K562 (cell line): ENCODE measurements at regions not wholly inside any gene's neighbourhood (a gene's known extent, or its start where the extent isn't known, plus 50 kb on each side); places are given as distances from the start of the nearest gene placed in this dataset.

ENCODE experiments used
- ATAC-seq: fragments of 200-7000 bp; cut with Tn5 transposase; 3 replicates; pipeline ENCODE4 v1.9.1; 2020; ENCODE audit warnings: moderate library complexity
- BruUV-seq: library from RNA; stranded (reverse); fragments of 400-500 nt; replicated peaks from 2 replicates; lab custom pipeline; 2021; lab: Mats Ljungman, UMichigan
- CTCF ChIA-PET: fragments of 300-600 bp; formaldehyde crosslinking; extraction: SDS; loops from one replicate; lab custom pipeline; 2021; ENCODE audit warnings: low intra/inter-chr PET ratio; lab: Yijun Ruan, JAX
- POLR2A ChIA-PET: fragments of 300-600, 350-650 bp; sonication (Branson Sonifier 250); formaldehyde crosslinking; extraction: SDS; loops from one replicate; lab custom pipeline; 2021; ENCODE audit warnings: antibody characterized with exemption, inconsistent platforms; lab: Yijun Ruan, JAX
- DNase-seq, 4 experiments: peaks; one replicate each; pipeline versions ENCODE4 v3.0.0 to v3.0.0-alpha.2; 2011 to 2018; ENCODE audit warnings: low spot score in 3 of 4, mixed read lengths in 3 of 4; ENCODE audit errors: extremely low read depth in 1 of 4
- FAIRE-seq: peaks from 2 replicates; lab custom pipeline; 2011; peaks lifted over from hg19 to GRCh38; lab: Jason Lieb, UNC
- H2AFZ ChIP-seq: 2 replicates; pipeline ENCODE4 v1.6.0; 2011; ENCODE audit warnings: low read depth, low read length, control low read depth, inconsistent platforms
- H3K27ac ChIP-seq: fragments of 200-600 bp; 3 replicates; pipeline ENCODE4 v1.8.0; 2011; ENCODE audit warnings: low read depth, mild to moderate bottlenecking, control low read depth, inconsistent platforms, low read length, moderate library complexity, mixed read lengths; ENCODE audit errors: extremely low read depth
- H3K27me3 ChIP-seq, 2 experiments: fragments of 300-600 bp in 1 of 2; 2 replicates in 1 of 2; 3 replicates in 1 of 2; pipeline versions ENCODE4 v1.6.0 to v1.8.0; 2011; ENCODE audit warnings: inconsistent platforms in 2 of 2, low read length in 2 of 2, mild to moderate bottlenecking in 1 of 2, mixed read lengths in 1 of 2, moderate library complexity in 1 of 2; ENCODE audit not compliant: control insufficient read depth in 2 of 2, insufficient read depth in 2 of 2
- H3K36me3 ChIP-seq: fragments of 300-600 bp; 3 replicates; pipeline ENCODE4 v1.8.0; 2011; ENCODE audit warnings: mild to moderate bottlenecking, low read length, inconsistent platforms; ENCODE audit not compliant: control insufficient read depth, insufficient read depth
- H3K4me1 ChIP-seq, 2 experiments: fragments of 200-600 bp in 1 of 2; replicated peaks in 1 of 2; 2 replicates in 1 of 2; 3 replicates in 1 of 2; pipeline versions ENCODE4 v1.5.1 to v1.8.0; 2011; ENCODE audit warnings: inconsistent platforms in 2 of 2, low read length in 2 of 2, mild to moderate bottlenecking in 1 of 2, mixed read lengths in 1 of 2, moderate library complexity in 1 of 2; ENCODE audit not compliant: control insufficient read depth in 2 of 2, insufficient read depth in 2 of 2
- H3K4me2 ChIP-seq: 2 replicates; pipeline ENCODE4 v1.6.1; 2011; ENCODE audit warnings: low read length, control low read depth, inconsistent platforms, mixed read lengths; ENCODE audit not compliant: insufficient read depth
- H3K4me3 ChIP-seq: fragments of 200-600 bp; sonication (generic), shearing (Covaris generic); 2 replicates; pipeline ENCODE4 v1.5.1; 2016; ENCODE audit warnings: control low read depth, inconsistent platforms
- H3K79me2 ChIP-seq: fragments of 200-600 bp; 3 replicates; pipeline ENCODE4 v1.8.0; 2011; ENCODE audit warnings: low read length, inconsistent platforms; ENCODE audit not compliant: control insufficient read depth, insufficient read depth
- H3K9ac ChIP-seq, 2 experiments: 2 replicates each; pipeline versions ENCODE4 v1.6.0 to v1.6.1; 2011; ENCODE audit warnings: low read depth in 2 of 2, low read length in 2 of 2, control low read depth in 1 of 2, inconsistent platforms in 1 of 2, mild to moderate bottlenecking in 1 of 2, mixed read lengths in 1 of 2; ENCODE audit not compliant: insufficient read depth in 1 of 2
- H3K9me1 ChIP-seq: one replicate; pipeline ENCODE4 v1.6.0; 2011; ENCODE audit warnings: inconsistent platforms, mild to moderate bottlenecking, low read length, moderate library complexity; ENCODE audit not compliant: control insufficient read depth, insufficient read depth
- H3K9me3 ChIP-seq: replicated peaks from 2 replicates; pipeline ENCODE4 v1.5.1; 2011; ENCODE audit warnings: low read depth, low read length, inconsistent platforms; ENCODE audit not compliant: control insufficient read depth, insufficient read depth
- H4K20me1 ChIP-seq: replicated peaks from 2 replicates; pipeline ENCODE4 v1.6.1; 2011; ENCODE audit warnings: low read length, inconsistent platforms, mixed read lengths; ENCODE audit not compliant: control insufficient read depth, insufficient read depth
- CBX3 ChIP-seq, 2 experiments: IDR thresholded peaks; 1 replicate in 1 of 2; 2 replicates in 1 of 2; pipeline ENCODE4 v1.6.1; 2012; ENCODE audit warnings: inconsistent platforms in 2 of 2, low read length in 2 of 2, borderline replicate concordance in 1 of 2, control low read depth in 1 of 2
- ETV6 ChIP-seq, 3 experiments: fragments of 150-350 bp in 1 of 3; sonication (generic) in 1 of 3; formaldehyde crosslinking in 1 of 3; IDR thresholded peaks; 2 replicates each; pipeline versions ENCODE4 v1.6.1 to v1.8.0; 2014 to 2022; ENCODE audit warnings: borderline replicate concordance in 2 of 3, low read depth in 2 of 3, antibody characterized with exemption in 1 of 3, low read length in 1 of 3, mild to moderate bottlenecking in 1 of 3, missing genetic modification reagents in 1 of 3
- HDAC6 ChIP-seq: IDR thresholded peaks from 2 replicates; pipeline ENCODE4 v1.6.1; 2012; ENCODE audit warnings: low read depth, mild to moderate bottlenecking, control low read depth, inconsistent platforms, low read length, moderate library complexity
- KLF13 ChIP-seq: fragments of 450-650 bp; IDR thresholded peaks from 2 replicates; pipeline ENCODE4 v1.6.1; 2016; ENCODE audit warnings: missing genetic modification characterization, low read depth, mild to moderate bottlenecking, missing compliant biosample characterization, moderate library complexity, borderline replicate concordance
- MCM2 ChIP-seq: fragments of 450-650 bp; IDR thresholded peaks from 2 replicates; pipeline ENCODE4 v1.6.1; 2017; ENCODE audit warnings: low read depth, mild to moderate bottlenecking
- POLR3A ChIP-seq: IDR thresholded peaks from 2 replicates; pipeline ENCODE4 v1.6.1; 2011; ENCODE audit warnings: borderline replicate concordance, mild to moderate bottlenecking, moderate library complexity; ENCODE audit not compliant: insufficient read length, insufficient read depth; ENCODE audit errors: extremely low read depth
- POU5F1 ChIP-seq: fragments of 150-350 bp; IDR thresholded peaks from 2 replicates; pipeline ENCODE4 v1.6.1; 2014; ENCODE audit warnings: borderline replicate concordance, low read length, low read depth, mild to moderate bottlenecking; ENCODE audit not compliant: partially characterized antibody
- PRMT5 ChIP-seq: sonication (generic); formaldehyde crosslinking; IDR thresholded peaks from 2 replicates; pipeline ENCODE4 v1.5.0; 2020; ENCODE audit warnings: missing genetic modification reagents
- ZBTB7A ChIP-seq: IDR thresholded peaks from 2 replicates; pipeline ENCODE4 v1.6.1; 2011; ENCODE audit warnings: low read depth, mild to moderate bottlenecking, low read length, moderate library complexity, borderline replicate concordance; ENCODE audit not compliant: control insufficient read depth
- ZNF57 ChIP-seq: fragments of 450-650 bp; formaldehyde crosslinking; IDR thresholded peaks from 2 replicates; pipeline ENCODE4 v1.4.0; 2020; ENCODE audit warnings: mild to moderate bottlenecking, moderate library complexity
- WGBS: fragments of 100-300 bp; shearing (Covaris generic); methylation state at CpG from one replicate; pipeline ENCODE4 v1.1.6; 2016; ENCODE audit warnings: low coverage, mixed read lengths; ENCODE audit not compliant: insufficient coverage; ENCODE audit errors: missing lambda C conversion rate; 5-methylcytosine and 5-hydroxymethylcytosine counted together
- in situ Hi-C: fragments of 300-500 bp; cut with MboI; formaldehyde crosslinking; loops from 4 replicates; pipeline ENCODE4 v1.15.0; 2018; ENCODE audit warnings: inconsistent platforms, mixed read lengths
- intact Hi-C: fragments of 100-400 bp; cut with micrococcal nuclease; formaldehyde crosslinking; loops from 2 replicates; pipeline ENCODE4 v1.14.2; 2022
- TF ChIP-seq, protein P1 (sequence below): fragments of 250-450 bp; sonication (Bioruptor Pico); IDR thresholded peaks from 2 replicates; pipeline ENCODE4 v1.4.0; 2020; ENCODE audit warnings: borderline replicate concordance
- TF ChIP-seq, protein P2 (sequence below): fragments of 200-800 bp; sonication (Bioruptor generic); IDR thresholded peaks from 2 replicates; pipeline ENCODE4 v1.6.1; 2017; ENCODE audit warnings: missing genetic modification characterization, missing compliant biosample characterization
- TF ChIP-seq, protein P3 (sequence below), 2 experiments: fragments of 450-650 bp in 1 of 2; IDR thresholded peaks; 2 replicates each; pipeline ENCODE4 v1.6.1; 2011 to 2017; ENCODE audit warnings: low read depth in 2 of 2, antibody characterized with exemption in 1 of 2, borderline replicate concordance in 1 of 2, low read length in 1 of 2, mild to moderate bottlenecking in 1 of 2, mixed read lengths in 1 of 2; ENCODE audit not compliant: control insufficient read depth in 1 of 2
- TF ChIP-seq, protein P4 (sequence below): sonication (generic); formaldehyde crosslinking; IDR thresholded peaks from 2 replicates; pipeline ENCODE4 v1.8.0; 2022; ENCODE audit warnings: missing genetic modification reagents, mild to moderate bottlenecking, borderline replicate concordance

DNA sequence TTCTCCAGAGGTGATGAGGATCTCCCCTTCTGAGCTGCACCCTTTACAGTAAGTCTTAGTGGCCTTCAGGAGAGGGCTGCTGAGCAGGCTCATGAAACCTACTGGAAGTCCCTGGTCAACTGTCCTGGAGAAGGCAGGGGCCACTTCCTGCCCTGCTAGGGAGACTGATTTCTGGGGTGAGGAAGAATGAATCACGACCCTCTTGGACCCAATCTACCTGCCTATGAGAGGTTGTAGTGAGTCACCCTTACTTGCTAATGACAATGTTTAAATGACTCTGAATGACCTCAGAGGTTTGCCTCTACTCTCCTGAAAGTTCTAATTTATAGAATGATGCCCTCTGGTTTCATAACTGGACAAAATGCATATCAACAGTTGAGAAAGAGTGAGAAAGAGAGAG, 79.4 kb upstream of the FAM136A start:
- ATAC-seq, result no peak
- Histone ChIP-seq H3K4me2 (no peak overlapping the region), H3K9ac (no peak overlapping the region), H3K36me3 (no peaks in the 10 kb centered on the region), H2AFZ (no peak overlapping the region), H3K4me1 (no peaks in the 10 kb centered on the region), H3K9me1 (no peaks in the 10 kb centered on the region), H3K27ac (no peak overlapping the region), H3K4me3 (no peak overlapping the region), H3K79me2 (no peaks in the 10 kb centered on the region), H3K27me3 (peaks cover 2 to 5% of the 10 kb centered on the region in 2 experiments; a peak in 3 of 5 replicates), H4K20me1 (no peaks in the 10 kb centered on the region), H3K9me3 (no peaks in the 10 kb centered on the region)
- CTCF ChIA-PET, result no interaction called here
- FAIRE-seq, result no peak
- DNase-seq, result no peak
- BruUV-seq, result no TSS peak
- WGBS, result 0% methylated on average over 1 of the region's 1 CpG
- intact Hi-C loops, result loop anchor here (10.0 kb wide), 1 partner anchor 114 kb away; no protein-coding TSS in a partner anchor
- in situ Hi-C loops, result no loop called here
- POLR2A ChIA-PET, result no interaction called here
- no peak for TF ChIP-seq KLF13
- TF ChIP-seq POU5F1, result no peak
- no peak for TF ChIP-seq ZBTB7A
- TF ChIP-seq, protein P1, sequence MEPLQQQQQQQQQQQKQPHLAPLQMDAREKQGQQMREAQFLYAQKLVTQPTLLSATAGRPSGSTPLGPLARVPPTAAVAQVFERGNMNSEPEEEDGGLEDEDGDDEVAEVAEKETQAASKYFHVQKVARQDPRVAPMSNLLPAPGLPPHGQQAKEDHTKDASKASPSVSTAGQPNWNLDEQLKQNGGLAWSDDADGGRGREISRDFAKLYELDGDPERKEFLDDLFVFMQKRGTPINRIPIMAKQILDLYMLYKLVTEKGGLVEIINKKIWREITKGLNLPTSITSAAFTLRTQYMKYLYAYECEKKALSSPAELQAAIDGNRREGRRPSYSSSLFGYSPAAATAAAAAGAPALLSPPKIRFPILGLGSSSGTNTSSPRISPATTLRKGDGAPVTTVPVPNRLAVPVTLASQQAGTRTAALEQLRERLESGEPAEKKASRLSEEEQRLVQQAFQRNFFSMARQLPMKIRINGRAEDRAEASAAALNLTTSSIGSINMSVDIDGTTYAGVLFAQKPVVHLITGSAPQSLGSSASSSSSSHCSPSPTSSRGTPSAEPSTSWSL (CRISPR knock-in tag), result no peak
- no peak for TF ChIP-seq POLR3A
- TF ChIP-seq, protein P2, sequence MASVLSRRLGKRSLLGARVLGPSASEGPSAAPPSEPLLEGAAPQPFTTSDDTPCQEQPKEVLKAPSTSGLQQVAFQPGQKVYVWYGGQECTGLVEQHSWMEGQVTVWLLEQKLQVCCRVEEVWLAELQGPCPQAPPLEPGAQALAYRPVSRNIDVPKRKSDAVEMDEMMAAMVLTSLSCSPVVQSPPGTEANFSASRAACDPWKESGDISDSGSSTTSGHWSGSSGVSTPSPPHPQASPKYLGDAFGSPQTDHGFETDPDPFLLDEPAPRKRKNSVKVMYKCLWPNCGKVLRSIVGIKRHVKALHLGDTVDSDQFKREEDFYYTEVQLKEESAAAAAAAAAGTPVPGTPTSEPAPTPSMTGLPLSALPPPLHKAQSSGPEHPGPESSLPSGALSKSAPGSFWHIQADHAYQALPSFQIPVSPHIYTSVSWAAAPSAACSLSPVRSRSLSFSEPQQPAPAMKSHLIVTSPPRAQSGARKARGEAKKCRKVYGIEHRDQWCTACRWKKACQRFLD, result no peak
- no peak for TF ChIP-seq PRMT5 (CRISPR knock-in tag)
- TF ChIP-seq, protein P3, sequence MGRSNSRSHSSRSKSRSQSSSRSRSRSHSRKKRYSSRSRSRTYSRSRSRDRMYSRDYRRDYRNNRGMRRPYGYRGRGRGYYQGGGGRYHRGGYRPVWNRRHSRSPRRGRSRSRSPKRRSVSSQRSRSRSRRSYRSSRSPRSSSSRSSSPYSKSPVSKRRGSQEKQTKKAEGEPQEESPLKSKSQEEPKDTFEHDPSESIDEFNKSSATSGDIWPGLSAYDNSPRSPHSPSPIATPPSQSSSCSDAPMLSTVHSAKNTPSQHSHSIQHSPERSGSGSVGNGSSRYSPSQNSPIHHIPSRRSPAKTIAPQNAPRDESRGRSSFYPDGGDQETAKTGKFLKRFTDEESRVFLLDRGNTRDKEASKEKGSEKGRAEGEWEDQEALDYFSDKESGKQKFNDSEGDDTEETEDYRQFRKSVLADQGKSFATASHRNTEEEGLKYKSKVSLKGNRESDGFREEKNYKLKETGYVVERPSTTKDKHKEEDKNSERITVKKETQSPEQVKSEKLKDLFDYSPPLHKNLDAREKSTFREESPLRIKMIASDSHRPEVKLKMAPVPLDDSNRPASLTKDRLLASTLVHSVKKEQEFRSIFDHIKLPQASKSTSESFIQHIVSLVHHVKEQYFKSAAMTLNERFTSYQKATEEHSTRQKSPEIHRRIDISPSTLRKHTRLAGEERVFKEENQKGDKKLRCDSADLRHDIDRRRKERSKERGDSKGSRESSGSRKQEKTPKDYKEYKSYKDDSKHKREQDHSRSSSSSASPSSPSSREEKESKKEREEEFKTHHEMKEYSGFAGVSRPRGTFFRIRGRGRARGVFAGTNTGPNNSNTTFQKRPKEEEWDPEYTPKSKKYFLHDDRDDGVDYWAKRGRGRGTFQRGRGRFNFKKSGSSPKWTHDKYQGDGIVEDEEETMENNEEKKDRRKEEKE (IDR thresholded peaks at IDR 0.05; ENCODE audit: borderline replicate concordance in 1 of 2, control insufficient read depth in 1 of 2, low read depth in 2 of 2, low read length in 1 of 2), result no peak
- TF ChIP-seq CBX3 (IDR thresholded peaks at IDR 0.05; ENCODE audit: borderline replicate concordance in 1 of 2, low read length in 2 of 2), result no peak
- TF ChIP-seq, protein P4, sequence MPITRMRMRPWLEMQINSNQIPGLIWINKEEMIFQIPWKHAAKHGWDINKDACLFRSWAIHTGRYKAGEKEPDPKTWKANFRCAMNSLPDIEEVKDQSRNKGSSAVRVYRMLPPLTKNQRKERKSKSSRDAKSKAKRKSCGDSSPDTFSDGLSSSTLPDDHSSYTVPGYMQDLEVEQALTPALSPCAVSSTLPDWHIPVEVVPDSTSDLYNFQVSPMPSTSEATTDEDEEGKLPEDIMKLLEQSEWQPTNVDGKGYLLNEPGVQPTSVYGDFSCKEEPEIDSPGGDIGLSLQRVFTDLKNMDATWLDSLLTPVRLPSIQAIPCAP, result no peak
- no peak for TF ChIP-seq HDAC6
- TF ChIP-seq ZNF57, result no peak
- TF ChIP-seq ETV6 (IDR thresholded peaks at IDR 0.05; ENCODE audit: borderline replicate concordance in 1 of 2, low read depth in 2 of 2, low read length in 1 of 2), result no peak
- TF ChIP-seq ETV6 (CRISPR knock-in tag; IDR thresholded peaks at IDR 0.05; ENCODE audit: borderline replicate concordance), result no peak
- TF ChIP-seq MCM2, result no peak
